ENCODE measurements at regions not wholly inside any gene's neighbourhood (a gene's known extent, or its start where the extent isn't known, plus 50 kb on each side); places are given as distances from the start of the nearest gene placed in this dataset.
"Not testable (repeated sequence)": the region's sequence is repeated elsewhere in the genome, so short reads cannot be mapped to it uniquely, and the experiment has no call there.

GRCh38 chr7:118869141-118869540, 644.6 kb downstream of the ANKRD7 start:
- TF ChIP-seq CTCF (conservative IDR thresholded peaks at IDR 0.05; ENCODE audit: low read depth, low read length); EZH2 (IDR thresholded peaks at IDR 0.05; ENCODE audit: borderline replicate concordance, low read depth, low read length, poor library complexity, severe bottlenecking): not testable (repeated sequence)

Measured in A673 (cell line).